ENCODE measurements at regions not wholly inside any gene's neighbourhood (a gene's known extent, or its start where the extent isn't known, plus 50 kb on each side); places are given as distances from the start of the nearest gene placed in this dataset.

DNA sequence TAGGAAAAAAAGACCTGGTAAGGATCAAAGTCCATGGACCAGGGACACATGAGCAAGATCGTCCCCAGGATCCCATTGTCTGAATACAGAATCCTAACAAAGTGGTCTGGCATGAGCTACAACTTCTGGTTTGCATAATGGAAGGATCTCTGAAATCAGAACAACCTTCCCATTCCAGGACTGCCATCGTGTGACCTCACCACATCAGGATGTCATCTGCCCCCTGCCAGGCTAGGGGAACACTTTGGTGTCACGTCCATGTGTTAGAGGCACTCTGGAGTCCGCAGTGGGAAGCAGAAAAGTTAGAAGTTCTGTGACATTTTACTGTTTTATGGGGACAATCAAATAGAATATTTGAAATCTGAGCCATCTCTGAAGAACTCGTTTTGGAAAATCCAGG, 160.7 kb downstream of the RGS9 start:
- TF ChIP-seq, protein P1, sequence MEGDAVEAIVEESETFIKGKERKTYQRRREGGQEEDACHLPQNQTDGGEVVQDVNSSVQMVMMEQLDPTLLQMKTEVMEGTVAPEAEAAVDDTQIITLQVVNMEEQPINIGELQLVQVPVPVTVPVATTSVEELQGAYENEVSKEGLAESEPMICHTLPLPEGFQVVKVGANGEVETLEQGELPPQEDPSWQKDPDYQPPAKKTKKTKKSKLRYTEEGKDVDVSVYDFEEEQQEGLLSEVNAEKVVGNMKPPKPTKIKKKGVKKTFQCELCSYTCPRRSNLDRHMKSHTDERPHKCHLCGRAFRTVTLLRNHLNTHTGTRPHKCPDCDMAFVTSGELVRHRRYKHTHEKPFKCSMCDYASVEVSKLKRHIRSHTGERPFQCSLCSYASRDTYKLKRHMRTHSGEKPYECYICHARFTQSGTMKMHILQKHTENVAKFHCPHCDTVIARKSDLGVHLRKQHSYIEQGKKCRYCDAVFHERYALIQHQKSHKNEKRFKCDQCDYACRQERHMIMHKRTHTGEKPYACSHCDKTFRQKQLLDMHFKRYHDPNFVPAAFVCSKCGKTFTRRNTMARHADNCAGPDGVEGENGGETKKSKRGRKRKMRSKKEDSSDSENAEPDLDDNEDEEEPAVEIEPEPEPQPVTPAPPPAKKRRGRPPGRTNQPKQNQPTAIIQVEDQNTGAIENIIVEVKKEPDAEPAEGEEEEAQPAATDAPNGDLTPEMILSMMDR (IDR thresholded peaks at IDR 0.05) = no peak
- TF ChIP-seq POLR2A (IDR thresholded peaks at IDR 0.05) = no peak
